Mammary epithelial cell (primary cell): ENCODE measurements at regions not wholly inside any gene's neighbourhood (a gene's known extent, or its start where the extent isn't known, plus 50 kb on each side); places are given as distances from the start of the nearest gene placed in this dataset.

ENCODE experiments used
- CTCF ChIP-seq, 2 donors: IDR thresholded peaks in 1 of 2; conservative IDR thresholded peaks in 1 of 2; 2 replicates each; pipeline ENCODE4 v1.5.1; 2011 to 2012; ENCODE audit warnings: inconsistent platforms in 2 of 2, low read length in 2 of 2, mild to moderate bottlenecking in 2 of 2, control low read depth in 1 of 2, low read depth in 1 of 2; ENCODE audit not compliant: insufficient read depth in 1 of 2; ENCODE audit errors: extremely low read depth in 1 of 2
- EZH2 ChIP-seq: IDR thresholded peaks from 2 replicates; pipeline ENCODE4 v1.6.1; 2012; ENCODE audit warnings: low read length, inconsistent platforms, borderline replicate concordance

- TF ChIP-seq CTCF (conservative IDR thresholded peaks at IDR 0.05 in 1 of 2, IDR thresholded peaks at IDR 0.05 in 1 of 2; ENCODE audit: extremely low read depth in 1 of 2, insufficient read depth in 1 of 2, low read depth in 1 of 2, low read length in 2 of 2) (no peak), EZH2 (no peak)
These were observed 562.9 kb upstream of the NRP1 start for GRCh38 chr10:33897291-33897752.
